ENCODE measurements at regions not wholly inside any gene's neighbourhood (a gene's known extent, or its start where the extent isn't known, plus 50 kb on each side); places are given as distances from the start of the nearest gene placed in this dataset.

- no peak for DNase-seq
Measured at GRCh38 chr2:7825591-7826312, 856.1 kb upstream of the ID2 start.

- DNase-seq, result no peak
Measured at GRCh38 chr2:7826656-7827055, 855.2 kb upstream of the ID2 start.

- no peak for DNase-seq
Measured at GRCh38 chr2:7829241-7829640, 852.6 kb upstream of the ID2 start.

- DNase-seq, result no peak
Measured at GRCh38 chr2:7830616-7831015, 851.2 kb upstream of the ID2 start.

- no peak for DNase-seq
Measured at GRCh38 chr2:7835151-7835550, 846.7 kb upstream of the ID2 start.

GRCh38 chr2:7835693-7836680 lies 845.9 kb upstream of the ID2 start:
- DNase-seq, result no peak

GRCh38 chr2:7837237-7837760 lies 844.6 kb upstream of the ID2 start:
- DNase-seq, result no peak

GRCh38 chr2:7838669-7839068 lies 843.2 kb upstream of the ID2 start:
- DNase-seq, result no peak

GRCh38 chr2:7840651-7841380 lies 841.0 kb upstream of the ID2 start:
- no peak for DNase-seq

GRCh38 chr2:7841751-7842150 lies 840.1 kb upstream of the ID2 start:
- DNase-seq, result no peak

- DNase-seq, result no peak
Measured at GRCh38 chr2:7844414-7844965, 837.4 kb upstream of the ID2 start.

- no peak for DNase-seq
Measured at GRCh38 chr2:7845332-7845731, 836.5 kb upstream of the ID2 start.

- no peak for DNase-seq
Measured at GRCh38 chr2:7846607-7847006, 835.2 kb upstream of the ID2 start.

- DNase-seq, result no peak
Measured at GRCh38 chr2:7847321-7847720, 834.5 kb upstream of the ID2 start.

GRCh38 chr2:7849027-7849426 lies 832.8 kb upstream of the ID2 start:
- DNase-seq, result no peak

GRCh38 chr2:7849531-7849930 lies 832.3 kb upstream of the ID2 start:
- no peak for DNase-seq

GRCh38 chr2:7852546-7852945 lies 829.3 kb upstream of the ID2 start:
- no peak for DNase-seq

GRCh38 chr2:7857904-7858303 lies 824.0 kb upstream of the ID2 start:
- no peak for DNase-seq

GRCh38 chr2:7858624-7859023 lies 823.2 kb upstream of the ID2 start:
- no peak for DNase-seq

GRCh38 chr2:7860693-7861092 lies 821.2 kb upstream of the ID2 start:
- no peak for DNase-seq

GRCh38 chr2:7861910-7862702 lies 819.8 kb upstream of the ID2 start:
- no peak for DNase-seq

- DNase-seq, result no peak
Measured at GRCh38 chr2:7866104-7866503, 815.8 kb upstream of the ID2 start.

Data from right hindlimb (tissue), 1 donor.